Hematopoietic multipotent progenitor cell (in vitro differentiated cells): ENCODE measurements at regions not wholly inside any gene's neighbourhood (a gene's known extent, or its start where the extent isn't known, plus 50 kb on each side); places are given as distances from the start of the nearest gene placed in this dataset.

Experiments used
- DNase-seq, 3 donors: peaks; one replicate each; pipeline ENCODE4 v3.0.0-alpha.2; 2011 to 2015; ENCODE audit warnings: low read depth in 2 of 3, low spot score in 2 of 3

DNA sequence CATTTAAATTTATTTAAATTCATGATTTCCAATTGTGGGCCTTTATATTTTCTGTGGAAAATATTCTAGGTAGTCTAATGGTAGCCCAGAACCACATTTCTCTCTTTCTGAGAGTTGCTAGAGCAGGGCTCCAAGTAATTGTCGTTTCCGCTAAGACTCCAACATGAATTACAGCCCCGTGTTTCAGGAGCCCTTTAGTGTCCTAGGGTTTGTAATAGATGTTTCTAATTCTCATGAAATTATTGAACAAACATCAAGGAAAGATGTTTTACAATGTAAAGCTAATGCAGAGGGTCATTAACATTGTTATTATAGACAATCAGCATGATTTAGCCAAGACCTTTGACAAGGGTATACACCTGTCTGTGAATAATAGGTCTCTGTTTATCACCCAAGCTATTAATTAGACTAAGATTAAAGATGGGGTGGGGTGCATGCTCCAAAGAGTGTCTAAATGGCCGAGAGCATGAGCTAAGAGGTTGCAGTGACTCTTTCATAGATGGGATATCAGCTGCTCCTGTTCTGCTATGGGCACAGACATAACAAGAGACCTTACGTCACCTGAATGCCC is 81.8 kb upstream of the NTM start:
- DNase-seq, result no peak

DNA sequence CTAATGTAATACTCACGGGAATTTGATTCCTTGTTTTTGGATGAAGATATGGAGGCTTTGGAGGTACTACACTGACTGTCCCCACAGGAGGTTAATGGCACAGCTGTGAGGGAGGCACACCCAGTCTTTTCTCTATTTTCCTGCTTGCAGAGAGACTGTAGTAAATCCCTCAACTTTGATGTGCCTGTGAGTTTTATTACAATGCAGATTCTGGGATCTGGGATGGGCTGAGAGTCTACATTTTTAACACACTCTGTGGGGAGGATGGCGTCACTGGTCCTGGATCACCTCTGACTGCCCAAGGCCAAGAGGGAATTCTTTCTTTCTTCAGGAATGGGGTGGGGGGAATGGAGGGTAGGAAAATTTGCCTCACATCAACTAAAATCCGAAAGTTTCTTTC is 80.2 kb upstream of the NTM start:
- no peak for DNase-seq

DNA sequence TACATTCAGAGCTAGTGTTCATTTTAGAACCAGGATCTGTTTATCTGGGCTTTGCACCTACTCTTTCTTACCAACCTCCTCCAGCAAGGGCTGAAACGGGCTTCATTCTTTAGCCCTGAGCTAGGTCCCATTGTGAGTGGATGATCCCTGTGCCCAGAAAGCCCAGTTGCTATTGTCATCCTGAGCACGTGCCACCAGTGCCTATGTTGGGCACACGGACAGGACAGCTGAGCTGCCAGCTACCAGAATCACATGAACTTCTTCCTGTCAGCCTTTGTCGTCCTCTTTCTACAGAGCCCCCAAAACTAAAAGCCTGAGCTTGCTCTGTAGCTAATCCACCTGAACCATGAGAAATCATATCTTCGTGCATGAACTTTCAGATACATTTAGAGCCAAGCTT is 74.4 kb upstream of the NTM start:
- no peak for DNase-seq

DNA sequence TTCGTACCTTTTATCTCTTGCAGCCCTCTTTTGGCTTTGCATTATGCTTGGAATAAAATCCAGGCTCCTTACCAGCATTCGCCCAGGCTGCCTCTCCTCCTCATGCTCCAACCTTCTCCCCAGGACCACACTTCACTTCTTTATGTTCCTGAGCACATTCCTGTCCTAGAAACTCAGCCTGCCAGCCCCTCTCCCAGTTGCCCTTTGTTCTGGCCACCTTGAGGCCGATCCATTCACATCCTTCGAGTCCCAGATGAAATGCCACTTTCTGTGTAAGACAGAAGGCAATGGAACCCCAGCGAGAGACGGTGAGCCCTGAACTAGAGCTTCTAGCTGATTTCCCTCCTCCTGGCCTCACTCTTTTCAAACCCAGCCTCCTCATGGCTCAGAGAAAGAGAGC is 73.0 kb upstream of the NTM start:
- DNase-seq, result no peak

DNA sequence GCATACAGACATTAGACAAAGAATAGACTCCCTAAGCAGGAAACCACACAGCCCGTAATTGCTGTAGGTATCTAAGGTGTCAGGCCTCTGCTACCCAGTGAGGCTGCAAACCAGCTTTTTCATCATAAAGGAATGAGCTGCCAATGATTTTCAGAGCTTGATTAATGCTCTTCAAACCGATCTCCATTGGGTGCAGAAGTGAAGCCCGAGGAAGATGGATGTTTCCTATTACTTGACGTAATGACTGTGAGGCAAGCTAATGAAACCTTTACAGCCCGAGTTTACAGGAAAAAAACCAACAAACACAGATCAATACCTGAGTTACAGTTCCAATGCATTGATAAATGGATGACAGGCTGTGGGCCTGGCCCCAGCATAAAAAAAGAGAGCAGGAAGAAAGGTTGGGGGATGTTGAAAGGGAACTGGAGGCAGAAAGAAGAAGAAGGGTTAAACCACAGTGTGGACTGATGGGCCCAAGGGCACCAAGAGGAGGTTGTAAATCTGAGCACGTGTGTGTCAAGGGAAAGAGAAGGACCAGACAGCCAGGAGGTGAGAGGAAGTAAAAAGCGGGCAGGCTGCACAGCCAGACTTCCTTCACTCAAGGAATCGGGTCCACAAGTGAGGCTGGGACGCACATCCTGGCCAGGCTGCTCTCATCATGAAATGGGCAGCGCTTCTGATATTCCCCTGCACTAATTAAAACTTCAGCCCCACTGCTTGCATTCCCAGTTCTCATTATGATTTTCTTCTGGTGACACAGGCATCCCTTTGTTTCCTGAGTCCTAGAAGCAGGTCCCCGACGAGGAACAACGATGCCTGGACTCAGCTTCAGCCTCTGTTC is 70.6 kb upstream of the NTM start:
- DNase-seq, result no peak

DNA sequence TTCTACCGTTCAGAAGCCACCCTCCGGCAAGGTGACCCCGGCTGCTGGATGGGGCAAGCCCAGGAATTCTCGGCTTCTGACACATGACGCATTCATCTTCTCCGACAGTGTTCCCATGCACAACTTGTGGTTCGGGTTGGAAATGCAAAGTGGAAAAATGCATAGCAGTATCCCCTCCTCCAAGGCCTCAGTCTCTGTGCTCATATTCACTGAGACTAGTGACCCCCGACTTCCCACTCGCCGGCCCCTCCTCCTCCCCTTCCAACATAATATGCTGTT is 70.0 kb upstream of the NTM start:
- DNase-seq, result no peak

DNA sequence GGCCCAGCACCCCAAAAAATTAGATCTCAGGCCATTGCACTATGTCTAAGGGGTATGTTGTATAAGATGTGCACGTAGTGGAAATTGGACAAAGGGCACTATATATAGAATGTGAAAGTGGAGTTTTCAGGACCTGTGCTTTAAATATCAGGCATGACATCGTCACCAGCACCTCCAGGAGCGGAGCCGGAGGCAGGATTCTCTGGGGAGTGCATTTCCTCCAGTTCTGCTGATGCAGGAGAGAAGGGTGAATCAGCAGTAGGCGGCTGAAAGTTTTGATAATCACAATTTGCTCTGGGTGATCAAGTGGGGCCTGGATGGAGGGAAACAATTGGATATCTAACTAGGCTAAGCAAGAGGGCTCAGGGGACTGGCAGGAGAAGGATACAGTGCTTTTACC is 69.1 kb upstream of the NTM start:
- no peak for DNase-seq

DNA sequence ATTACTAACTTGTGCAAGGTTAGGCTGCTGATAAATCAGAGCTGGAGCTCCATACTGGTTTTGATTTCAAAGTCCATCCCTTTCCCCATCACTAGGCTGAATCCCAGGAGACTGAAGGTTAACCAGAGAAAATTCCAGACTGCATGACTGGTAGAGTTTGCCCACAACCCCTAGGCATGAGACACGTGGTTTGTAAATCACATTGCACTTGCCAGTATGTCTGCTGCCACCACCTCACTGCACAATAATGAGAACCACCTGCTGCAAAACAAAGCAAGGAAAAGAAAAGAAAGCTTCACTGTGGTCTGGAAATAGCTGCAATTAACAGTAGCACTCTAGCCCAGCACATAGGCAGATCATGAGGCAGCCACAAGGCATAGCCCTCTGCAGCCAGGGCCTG is 67.6 kb upstream of the NTM start:
- no peak for DNase-seq

DNA sequence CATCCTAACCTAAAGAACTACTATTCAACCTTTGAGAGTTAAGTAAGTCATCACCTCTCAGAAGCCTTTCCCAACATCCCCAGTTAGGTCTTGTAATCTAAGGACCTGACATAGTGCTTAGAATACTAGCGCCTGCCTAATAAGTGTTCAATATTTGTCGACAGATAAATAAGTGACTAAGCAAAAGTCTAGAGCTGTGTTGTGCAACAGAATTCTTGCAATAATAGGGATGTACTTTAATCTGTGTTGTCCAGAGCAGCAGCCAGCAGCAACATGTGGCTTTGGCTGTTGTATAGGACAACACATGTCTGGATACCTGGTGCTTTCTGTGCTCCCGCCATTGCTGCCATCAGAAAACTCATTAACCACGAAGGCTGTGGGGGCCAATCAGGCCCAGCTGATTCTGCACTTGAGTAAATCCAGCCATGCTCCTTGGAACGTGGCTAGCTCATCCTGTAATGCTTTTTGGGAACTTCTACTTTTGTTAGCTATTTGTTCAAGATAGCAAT is 66.8 kb upstream of the NTM start:
- DNase-seq, result no peak

DNA sequence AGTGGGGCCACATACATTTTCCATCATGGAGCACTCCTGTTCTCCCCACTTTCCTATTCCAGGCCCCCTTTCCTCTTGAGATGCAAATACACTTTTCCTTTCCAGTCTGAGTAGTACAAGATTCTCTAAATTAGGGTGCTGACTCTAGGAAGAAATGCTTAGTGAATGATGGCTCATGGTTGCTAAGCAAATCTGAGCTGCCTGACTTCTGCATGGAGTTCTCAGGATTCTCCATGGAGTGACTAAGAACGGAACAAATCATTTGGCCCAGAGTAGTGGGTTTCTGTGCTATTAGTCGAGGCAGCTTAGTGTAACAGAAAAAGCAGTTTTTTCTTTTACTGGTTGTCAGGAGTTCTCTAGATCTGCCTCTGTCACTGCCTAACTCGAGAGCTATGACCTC is 65.4 kb upstream of the NTM start:
- DNase-seq, result no peak

DNA sequence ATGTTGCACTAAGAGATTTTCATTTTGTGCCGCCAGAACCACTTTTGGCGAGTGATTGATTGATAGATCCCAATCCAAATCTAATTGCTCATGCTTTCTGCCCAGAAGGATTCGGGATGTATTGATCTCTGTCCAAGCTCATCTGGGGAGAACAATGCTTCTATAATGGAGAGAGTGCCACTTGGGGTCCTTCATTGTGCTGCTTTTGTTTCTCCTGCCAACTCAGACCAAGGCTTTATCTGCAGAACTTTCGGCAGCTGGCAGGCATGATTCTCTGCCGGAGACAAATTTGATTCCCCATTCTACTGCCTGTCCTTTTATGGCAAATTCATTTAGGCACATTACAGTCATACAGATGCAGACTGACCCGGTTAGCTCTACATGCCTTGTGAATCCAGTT is 62.9 kb upstream of the NTM start:
- no peak for DNase-seq

DNA sequence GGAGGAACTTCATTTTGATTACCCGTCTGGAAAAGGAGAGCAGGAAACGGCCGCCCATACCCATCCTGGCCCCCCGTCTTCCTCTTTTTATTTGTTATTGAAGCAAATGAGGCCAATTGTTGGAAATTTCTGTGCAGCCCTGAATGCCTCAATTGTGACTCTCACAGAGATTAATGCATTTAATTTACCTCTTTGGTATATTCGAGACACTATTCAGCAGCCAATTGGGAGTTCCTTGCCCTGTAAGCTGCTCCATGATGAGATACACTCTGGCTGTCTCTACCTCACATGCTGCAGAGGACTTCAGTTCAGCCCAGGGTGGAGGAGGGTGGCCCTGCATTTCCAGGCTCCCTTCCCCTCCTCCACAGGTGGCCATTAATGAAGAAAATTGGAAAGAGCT is 60.6 kb upstream of the NTM start:
- no peak for DNase-seq

DNA sequence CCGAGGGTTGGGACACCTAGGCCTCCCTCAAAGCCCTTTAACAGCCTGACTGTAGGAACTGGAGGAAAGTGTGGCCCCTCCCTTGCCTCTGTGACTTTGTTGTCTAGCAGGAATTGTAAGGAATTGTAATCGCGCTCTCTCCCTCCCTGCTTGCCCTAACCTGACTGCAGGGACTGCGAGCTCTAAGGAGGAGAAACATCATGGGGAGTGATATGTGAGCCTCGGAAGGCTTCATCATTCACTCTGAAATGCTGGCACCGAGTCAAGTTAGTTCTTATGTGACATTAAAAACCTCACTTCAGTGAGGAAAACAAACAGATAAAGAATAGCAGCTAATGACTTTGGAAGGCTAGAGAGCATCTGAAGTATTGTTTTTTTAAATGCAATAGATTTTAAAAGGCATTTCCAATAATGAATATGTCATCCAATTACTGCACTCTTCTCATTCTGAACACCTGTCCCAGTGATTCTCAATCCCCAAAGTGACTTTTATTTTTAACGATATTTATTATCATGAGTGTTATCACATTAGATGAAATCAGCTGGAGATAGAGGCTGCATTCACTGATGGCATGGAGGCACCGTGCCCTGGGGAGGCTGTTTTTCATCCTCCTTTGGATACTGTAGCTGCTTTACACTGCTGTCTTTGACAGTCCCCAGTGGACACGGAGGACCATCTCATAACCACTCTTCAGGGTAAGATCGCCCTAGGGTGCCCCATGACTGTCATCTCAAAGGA is 58.5 kb upstream of the NTM start:
- DNase-seq, result no peak
